Choroid plexus epithelial cell (primary cell): ENCODE measurements at regions not wholly inside any gene's neighbourhood (a gene's known extent, or its start where the extent isn't known, plus 50 kb on each side); places are given as distances from the start of the nearest gene placed in this dataset.

Experiments used
- DNase-seq: peaks from one replicate; pipeline ENCODE4 v3.0.0-alpha.2; 2010; ENCODE audit warnings: low read depth
- H3K4me3 ChIP-seq: 2 replicates; pipeline ENCODE4 v1.5.1; 2011; ENCODE audit warnings: low read depth, mild to moderate bottlenecking, control low read depth, low read length, moderate library complexity
- CTCF ChIP-seq: conservative IDR thresholded peaks from 2 replicates; pipeline ENCODE4 v1.5.1; 2011; ENCODE audit warnings: low read depth, mild to moderate bottlenecking, control low read depth, inconsistent platforms, low read length, moderate library complexity

GRCh38 chr3:106707347-106707746 lies 669.9 kb upstream of the CCDC54 start:
- TF ChIP-seq CTCF: no peak
- H3K4me3 ChIP-seq: no peak overlapping the region
- DNase-seq: no peak

- TF ChIP-seq CTCF: no peak
- DNase-seq: no peak
These were observed 666.6 kb upstream of the CCDC54 start for GRCh38 chr3:106710596-106710995.

GRCh38 chr3:106711650-106712049 lies 665.6 kb upstream of the CCDC54 start:
- DNase-seq: peak; percentile 62
- H3K4me3 ChIP-seq: no peak overlapping the region
- TF ChIP-seq CTCF: no peak

More at GRCh38 chr3:106710596-106710995, 666.6 kb upstream of the CCDC54 start:
- H3K4me3 ChIP-seq: no peak overlapping the region

GRCh38 chr3:106714400-106714799 lies 662.8 kb upstream of the CCDC54 start:
- DNase-seq: no peak
- no peak overlapping the region for H3K4me3 ChIP-seq
- no peak for TF ChIP-seq CTCF

GRCh38 chr3:106715286-106715685 lies 662.0 kb upstream of the CCDC54 start:
- TF ChIP-seq CTCF: no peak
- H3K4me3 ChIP-seq: no peak overlapping the region
- no peak for DNase-seq

- no peak for DNase-seq
- no peak overlapping the region for H3K4me3 ChIP-seq
- TF ChIP-seq CTCF: no peak
These were observed 660.0 kb upstream of the CCDC54 start for GRCh38 chr3:106717178-106717780.

GRCh38 chr3:106719077-106719476 lies 658.2 kb upstream of the CCDC54 start:
- no peak overlapping the region for H3K4me3 ChIP-seq
- TF ChIP-seq CTCF: no peak
- DNase-seq: no peak
